MCF 10A (cell line): ENCODE measurements at regions not wholly inside any gene's neighbourhood (a gene's known extent, or its start where the extent isn't known, plus 50 kb on each side); places are given as distances from the start of the nearest gene placed in this dataset.

Experiments
- BruUV-seq: library from RNA; stranded (reverse); fragments of 400-500 nt; replicated peaks from 2 replicates; lab custom pipeline; 2021; lab: Mats Ljungman, UMichigan
- CTCF ChIA-PET: fragments of 300-600 bp; sonication (Branson Sonifier 250); formaldehyde crosslinking; extraction: SDS; loops from one replicate; lab custom pipeline; 2021; ENCODE audit warnings: antibody characterized with exemption, inconsistent platforms; lab: Yijun Ruan, JAX
- POLR2A ChIA-PET: fragments of 300-600, 350-650 bp; sonication (Branson Sonifier 250); formaldehyde crosslinking; extraction: SDS; loops from one replicate; lab custom pipeline; 2020; ENCODE audit warnings: antibody characterized with exemption, inconsistent platforms; lab: Yijun Ruan, JAX
- DNase-seq: peaks from one replicate; pipeline ENCODE4 v3.0.0-alpha.2; 2018; ENCODE audit not compliant: unreplicated experiment
- H3K27ac Mint-ChIP-seq: one replicate; pipeline ENCODE4 v1.8.0; 2022; ENCODE audit warnings: mild to moderate bottlenecking, low read depth, mixed read lengths; ENCODE audit not compliant: unreplicated experiment
- H3K27me3 Mint-ChIP-seq: one replicate; pipeline ENCODE4 v1.8.0; 2022; ENCODE audit warnings: mixed read lengths; ENCODE audit not compliant: insufficient read depth, unreplicated experiment
- H3K36me3 Mint-ChIP-seq: one replicate; pipeline ENCODE4 v1.8.0; 2022; ENCODE audit warnings: mild to moderate bottlenecking, moderate library complexity, mixed read lengths; ENCODE audit not compliant: insufficient read depth, unreplicated experiment
- H3K4me1 Mint-ChIP-seq: one replicate; pipeline ENCODE4 v1.8.0; 2022; ENCODE audit warnings: mixed read lengths; ENCODE audit not compliant: insufficient read depth, unreplicated experiment
- H3K4me3 Mint-ChIP-seq: one replicate; pipeline ENCODE4 v1.8.0; 2022; ENCODE audit warnings: mild to moderate bottlenecking, moderate library complexity, mixed read lengths; ENCODE audit not compliant: unreplicated experiment
- H3K9me3 Mint-ChIP-seq: one replicate; pipeline ENCODE4 v1.8.0; 2022; ENCODE audit warnings: mixed read lengths; ENCODE audit not compliant: unreplicated experiment
- CTCF ChIP-seq: fragments of 200-600 bp; IDR thresholded peaks from one replicate; pipeline ENCODE4 v1.8.0; 2022; ENCODE audit warnings: antibody characterized with exemption, mild to moderate bottlenecking; ENCODE audit not compliant: unreplicated experiment
- intact Hi-C: fragments of 100-400 bp; cut with micrococcal nuclease; formaldehyde crosslinking; loops from 2 replicates; pipeline ENCODE4 v1.14.1; 2022

GRCh38 chr10:106473129-106473685, 691.3 kb downstream of the SORCS1 start:
- H3K4me3 Mint-ChIP-seq = no peak overlapping the region
- ChIA-PET POLR2A (no interaction called here), CTCF (interaction anchor here (0.7 kb wide), 1 partner anchor 67 kb away, joined by 3 read pairs; no protein-coding TSS in a partner anchor)
- H3K4me1 Mint-ChIP-seq = peaks cover 12% of the 10 kb centered on the region
- H3K27ac Mint-ChIP-seq = no peak overlapping the region
- no peak for DNase-seq
- no peaks in the 10 kb centered on the region for H3K27me3 Mint-ChIP-seq
- H3K36me3 Mint-ChIP-seq = no peaks in the 10 kb centered on the region
- TF ChIP-seq CTCF = no peak
- no TSS peak for BruUV-seq
- intact Hi-C loops = no loop called here
- H3K9me3 Mint-ChIP-seq = no peaks in the 10 kb centered on the region

DNA sequence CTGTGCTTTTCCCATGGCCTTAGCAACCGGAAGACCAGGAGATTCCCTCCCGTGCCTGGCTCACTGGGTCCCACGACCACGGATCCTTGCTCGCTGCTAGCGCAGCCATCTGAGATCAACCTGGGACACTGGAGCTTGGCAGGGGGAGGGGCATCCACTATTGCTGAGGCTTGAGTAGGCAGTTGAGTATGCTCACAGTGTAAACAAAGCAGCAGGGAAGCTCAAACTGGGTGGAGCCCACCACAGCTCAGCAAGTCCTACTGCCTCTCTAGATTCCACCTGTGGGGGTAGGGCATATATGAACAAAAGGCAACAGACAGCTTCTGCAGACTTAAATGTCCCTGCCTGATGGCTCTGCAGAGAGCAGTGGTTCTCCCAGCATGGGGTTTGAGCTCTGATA, 697.0 kb downstream of the SORCS1 start:
- no peaks in the 10 kb centered on the region for H3K4me1 Mint-ChIP-seq
- H3K27me3 Mint-ChIP-seq = no peaks in the 10 kb centered on the region
- POLR2A ChIA-PET = interaction anchor here (0.7 to 1.2 kb wide), 2 partner anchors 9 to 70 kb away, joined by 3 read pairs; no protein-coding TSS in a partner anchor
- BruUV-seq = no TSS peak
- no peak for DNase-seq
- no peak overlapping the region for H3K27ac Mint-ChIP-seq
- intact Hi-C loops = no loop called here
- H3K36me3 Mint-ChIP-seq = no peaks in the 10 kb centered on the region
- CTCF ChIA-PET = no interaction called here
- no peak for TF ChIP-seq CTCF
- no peaks in the 10 kb centered on the region for H3K9me3 Mint-ChIP-seq
- H3K4me3 Mint-ChIP-seq = no peak overlapping the region

GRCh38 chr10:106457522-106457921, 707.0 kb downstream of the SORCS1 start:
- no peak for DNase-seq
- ChIA-PET CTCF (no interaction called here), POLR2A (no interaction called here)
- Mint-ChIP-seq H3K27me3 (no peaks in the 10 kb centered on the region), H3K36me3 (no peaks in the 10 kb centered on the region), H3K4me3 (no peak overlapping the region), H3K9me3 (no peaks in the 10 kb centered on the region), H3K4me1 (no peaks in the 10 kb centered on the region), H3K27ac (no peak overlapping the region)
- no TSS peak for BruUV-seq
- TF ChIP-seq CTCF = no peak
- intact Hi-C loops = no loop called here

GRCh38 chr10:106454233-106454632, 710.3 kb downstream of the SORCS1 start:
- POLR2A ChIA-PET = interaction anchor here (0.9 kb wide), 1 partner anchor 11 kb away, joined by 3 read pairs; no protein-coding TSS in a partner anchor
- H3K4me3 Mint-ChIP-seq = no peak overlapping the region
- intact Hi-C loops = no loop called here
- no peaks in the 10 kb centered on the region for H3K36me3 Mint-ChIP-seq
- CTCF ChIA-PET = interaction anchor here (1.1 kb wide), 1 partner anchor 10 kb away, joined by 3 read pairs; no protein-coding TSS in a partner anchor
- no peak overlapping the region for H3K27ac Mint-ChIP-seq
- H3K27me3 Mint-ChIP-seq = no peaks in the 10 kb centered on the region
- DNase-seq = no peak
- no TSS peak for BruUV-seq
- H3K4me1 Mint-ChIP-seq = no peaks in the 10 kb centered on the region
- TF ChIP-seq CTCF = no peak
- no peaks in the 10 kb centered on the region for H3K9me3 Mint-ChIP-seq
